GM12891 (cell line): ENCODE measurements at regions not wholly inside any gene's neighbourhood (a gene's known extent, or its start where the extent isn't known, plus 50 kb on each side); places are given as distances from the start of the nearest gene placed in this dataset.

ENCODE experiments used
- DNase-seq: peaks from one replicate; pipeline ENCODE4 v3.0.0; 2011; ENCODE audit warnings: low spot score; ENCODE audit not compliant: insufficient read length
- FAIRE-seq: peaks from 2 replicates; lab custom pipeline; 2011; peaks lifted over from hg19 to GRCh38; lab: Jason Lieb, UNC
- PAX5 ChIP-seq: IDR thresholded peaks from 2 replicates; pipeline ENCODE4 v1.6.1; 2011; ENCODE audit warnings: low read length, moderate library complexity, mild to moderate bottlenecking; ENCODE audit not compliant: insufficient read depth, severe bottlenecking
- POLR2A ChIP-seq: IDR thresholded peaks from 2 replicates; pipeline ENCODE4 v1.6.1; 2011; ENCODE audit warnings: low read depth, low read length, control low read depth
- POLR2AphosphoS5 ChIP-seq: IDR thresholded peaks from 2 replicates; pipeline ENCODE4 v1.6.1; 2011; ENCODE audit warnings: low read depth, low read length, control low read depth
- POU2F2 ChIP-seq: IDR thresholded peaks from 2 replicates; pipeline ENCODE4 v1.6.1; 2011; ENCODE audit warnings: low read depth, mild to moderate bottlenecking, control low read depth, low read length, moderate library complexity
- SPI1 ChIP-seq: IDR thresholded peaks from 2 replicates; pipeline ENCODE4 v1.6.1; 2011; ENCODE audit warnings: low read depth, low read length, control low read depth
- TAF1 ChIP-seq: IDR thresholded peaks from 2 replicates; pipeline ENCODE4 v1.6.1; 2011; ENCODE audit warnings: low read depth, low read length, control low read depth

- DNase-seq (no peak), FAIRE-seq (no peak)
- no peak for TF ChIP-seq POLR2A
- TF ChIP-seq TAF1: no peak
- TF ChIP-seq POLR2AphosphoS5: no peak
- TF ChIP-seq POU2F2: no peak
- TF ChIP-seq SPI1: no peak
- no peak for TF ChIP-seq PAX5
These were observed 1886.0 kb upstream of the CDH6 start for GRCh38 chr5:29307478-29307877.

GRCh38 chr5:29304545-29304944 lies 1888.9 kb upstream of the CDH6 start:
- no peak for FAIRE-seq
- no peak for DNase-seq
- no peak for TF ChIP-seq POLR2AphosphoS5
- TF ChIP-seq PAX5: no peak
- no peak for TF ChIP-seq POU2F2
- TF ChIP-seq SPI1: no peak
- TF ChIP-seq POLR2A: no peak
- TF ChIP-seq TAF1: no peak

- TF ChIP-seq POU2F2: no peak
- no peak for TF ChIP-seq SPI1
- no peak for TF ChIP-seq PAX5
- no peak for TF ChIP-seq TAF1
- TF ChIP-seq POLR2A: no peak
- TF ChIP-seq POLR2AphosphoS5: no peak
- no peak for FAIRE-seq
These were observed 1896.9 kb upstream of the CDH6 start for GRCh38 chr5:29296548-29296947.

DNA sequence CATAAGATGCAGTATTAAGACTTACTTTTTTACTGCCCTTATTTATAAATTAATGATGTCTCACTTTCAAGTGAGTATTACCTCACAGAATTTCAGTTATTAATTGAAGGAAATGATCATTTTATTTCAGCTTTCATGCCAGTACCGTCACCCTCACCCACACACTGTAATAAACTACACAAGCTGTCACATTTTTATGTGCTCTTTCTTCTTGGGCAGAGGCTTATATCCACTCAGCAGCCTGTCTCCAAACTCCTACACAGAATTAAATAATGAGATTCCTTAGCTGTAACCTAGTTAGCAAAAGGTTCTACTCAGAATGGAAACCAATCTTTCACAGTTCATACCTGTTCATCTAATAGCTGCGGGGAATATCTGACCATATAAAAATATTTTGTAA lies 1915.8 kb upstream of the CDH6 start:
- DNase-seq: no peak
- no peak for FAIRE-seq
- TF ChIP-seq POLR2A (no peak), POLR2AphosphoS5 (no peak), POU2F2 (no peak), TAF1 (no peak)

More at GRCh38 chr5:29296548-29296947, 1896.9 kb upstream of the CDH6 start:
- DNase-seq: no peak

GRCh38 chr5:29276371-29276770 lies 1917.1 kb upstream of the CDH6 start:
- TF ChIP-seq POLR2A (no peak), POU2F2 (no peak), POLR2AphosphoS5 (no peak), TAF1 (no peak), PAX5 (no peak), SPI1 (no peak)
- FAIRE-seq: no peak
- no peak for DNase-seq

GRCh38 chr5:29263915-29264351 lies 1929.6 kb upstream of the CDH6 start:
- no peak for TF ChIP-seq SPI1
- no peak for TF ChIP-seq TAF1
- no peak for TF ChIP-seq PAX5
- no peak for TF ChIP-seq POU2F2
- no peak for TF ChIP-seq POLR2AphosphoS5
- no peak for TF ChIP-seq POLR2A

GRCh38 chr5:29262339-29263123 lies 1931.0 kb upstream of the CDH6 start:
- no peak for FAIRE-seq
- DNase-seq: no peak
- no peak for TF ChIP-seq PAX5
- no peak for TF ChIP-seq POU2F2
- TF ChIP-seq TAF1: no peak
- TF ChIP-seq POLR2A: no peak
- no peak for TF ChIP-seq POLR2AphosphoS5
- no peak for TF ChIP-seq SPI1

More at GRCh38 chr5:29263915-29264351, 1929.6 kb upstream of the CDH6 start:
- FAIRE-seq (no peak), DNase-seq (no peak)

- DNase-seq (no peak), FAIRE-seq (no peak)
- TF ChIP-seq POU2F2 (no peak), TAF1 (no peak), SPI1 (no peak), PAX5 (no peak), POLR2A (no peak), POLR2AphosphoS5 (no peak)
These were observed 1932.3 kb upstream of the CDH6 start for GRCh38 chr5:29261213-29261612.

DNA sequence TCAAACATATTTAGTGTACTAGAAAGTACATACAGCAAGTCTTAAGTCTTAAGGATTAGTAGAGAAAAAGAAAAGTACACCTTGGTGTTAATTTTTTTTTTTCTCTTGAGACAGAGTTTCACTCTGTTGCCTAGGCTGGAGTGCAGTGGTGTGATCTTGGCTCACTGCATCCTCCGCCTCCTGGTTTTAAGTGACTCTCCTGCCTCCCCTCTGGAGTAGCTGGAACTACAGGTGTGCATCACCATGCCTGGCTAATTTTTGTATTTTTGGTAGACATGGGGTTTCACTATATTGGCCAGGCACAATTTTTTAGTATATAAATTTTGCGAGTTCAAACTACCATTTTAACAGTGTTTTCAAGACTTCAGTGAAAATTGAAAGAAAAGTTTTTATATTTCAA lies 1941.1 kb upstream of the CDH6 start:
- no peak for TF ChIP-seq POU2F2
- no peak for TF ChIP-seq POLR2AphosphoS5
- no peak for TF ChIP-seq POLR2A
- no peak for TF ChIP-seq PAX5
- TF ChIP-seq TAF1: no peak
- TF ChIP-seq SPI1: no peak
- FAIRE-seq (no peak), DNase-seq (no peak)

- DNase-seq (no peak), FAIRE-seq (no peak)
- TF ChIP-seq POLR2AphosphoS5: no peak
- no peak for TF ChIP-seq POLR2A
- no peak for TF ChIP-seq POU2F2
- no peak for TF ChIP-seq TAF1
- TF ChIP-seq SPI1: no peak
- TF ChIP-seq PAX5: no peak
These were observed 1946.0 kb upstream of the CDH6 start for GRCh38 chr5:29247346-29248028.
